ENCODE measurements at regions not wholly inside any gene's neighbourhood (a gene's known extent, or its start where the extent isn't known, plus 50 kb on each side); places are given as distances from the start of the nearest gene placed in this dataset.

DNA sequence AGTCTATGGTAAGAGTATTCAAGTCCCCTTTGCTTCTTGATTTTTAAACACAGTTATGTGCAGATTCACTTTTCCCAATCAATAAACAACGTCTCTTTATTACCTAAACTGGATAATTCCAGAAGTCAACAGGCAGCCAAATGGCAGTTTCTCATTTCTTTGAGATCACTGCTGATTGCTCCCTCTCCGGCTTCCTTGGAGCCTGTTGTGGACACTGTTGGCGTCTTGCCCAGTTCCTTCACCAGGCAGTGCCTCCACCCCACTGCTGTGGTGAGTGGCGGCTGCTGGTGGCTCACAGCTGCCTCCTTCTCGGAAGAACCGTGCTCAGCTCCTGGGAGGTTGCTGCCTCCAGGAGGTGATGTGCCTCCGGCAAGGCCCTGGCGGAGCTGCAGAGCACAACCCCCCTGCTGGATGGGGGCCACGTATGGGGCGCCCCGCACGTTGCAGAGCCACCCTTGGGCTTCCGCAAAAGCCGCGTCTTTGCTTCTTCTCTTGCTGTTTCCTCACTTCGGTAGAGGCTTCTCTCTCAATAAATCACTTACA, 105.1 kb upstream of the CNKSR3 start:
- no peaks in the 10 kb centered on the region for H3K4me1 Mint-ChIP-seq
- H3K9me3 Mint-ChIP-seq = no peaks in the 10 kb centered on the region
- no peak overlapping the region for H3K4me3 ChIP-seq (ENCODE audit: low read length)
- intact Hi-C loops (cut with micrococcal nuclease) = no loop called here
- H3K27ac ChIP-seq (ENCODE audit: low read length) = no peak overlapping the region
- no peak overlapping the region for H3K4me3 Mint-ChIP-seq
- TF ChIP-seq, protein P1, sequence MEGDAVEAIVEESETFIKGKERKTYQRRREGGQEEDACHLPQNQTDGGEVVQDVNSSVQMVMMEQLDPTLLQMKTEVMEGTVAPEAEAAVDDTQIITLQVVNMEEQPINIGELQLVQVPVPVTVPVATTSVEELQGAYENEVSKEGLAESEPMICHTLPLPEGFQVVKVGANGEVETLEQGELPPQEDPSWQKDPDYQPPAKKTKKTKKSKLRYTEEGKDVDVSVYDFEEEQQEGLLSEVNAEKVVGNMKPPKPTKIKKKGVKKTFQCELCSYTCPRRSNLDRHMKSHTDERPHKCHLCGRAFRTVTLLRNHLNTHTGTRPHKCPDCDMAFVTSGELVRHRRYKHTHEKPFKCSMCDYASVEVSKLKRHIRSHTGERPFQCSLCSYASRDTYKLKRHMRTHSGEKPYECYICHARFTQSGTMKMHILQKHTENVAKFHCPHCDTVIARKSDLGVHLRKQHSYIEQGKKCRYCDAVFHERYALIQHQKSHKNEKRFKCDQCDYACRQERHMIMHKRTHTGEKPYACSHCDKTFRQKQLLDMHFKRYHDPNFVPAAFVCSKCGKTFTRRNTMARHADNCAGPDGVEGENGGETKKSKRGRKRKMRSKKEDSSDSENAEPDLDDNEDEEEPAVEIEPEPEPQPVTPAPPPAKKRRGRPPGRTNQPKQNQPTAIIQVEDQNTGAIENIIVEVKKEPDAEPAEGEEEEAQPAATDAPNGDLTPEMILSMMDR (IDR thresholded peaks at IDR 0.05) = no peak
- no peaks in the 10 kb centered on the region for H3K27me3 ChIP-seq (ENCODE audit: control insufficient read depth, insufficient read depth, low read length)
- no peak overlapping the region for H3K27ac Mint-ChIP-seq
- H3K9me3 ChIP-seq (ENCODE audit: control insufficient read depth, insufficient read depth, low read length) = no peaks in the 10 kb centered on the region
- H3K36me3 ChIP-seq (ENCODE audit: control insufficient read depth, insufficient read depth, low read length) = no peaks in the 10 kb centered on the region
- H3K4me1 ChIP-seq (ENCODE audit: control insufficient read depth, insufficient read depth, low read length) = no peaks in the 10 kb centered on the region
- H3K27me3 Mint-ChIP-seq (ENCODE audit: low read depth in 2 of 2) = peaks cover 7 to 11% of the 10 kb centered on the region in 2 donors
- WGBS (ENCODE audit: insufficient coverage) = 90% methylated on average over 16 of the region's 16 CpGs
- no peak for ATAC-seq
- no peak for DNase-seq
- H3K36me3 Mint-ChIP-seq = no peaks in the 10 kb centered on the region

DNA sequence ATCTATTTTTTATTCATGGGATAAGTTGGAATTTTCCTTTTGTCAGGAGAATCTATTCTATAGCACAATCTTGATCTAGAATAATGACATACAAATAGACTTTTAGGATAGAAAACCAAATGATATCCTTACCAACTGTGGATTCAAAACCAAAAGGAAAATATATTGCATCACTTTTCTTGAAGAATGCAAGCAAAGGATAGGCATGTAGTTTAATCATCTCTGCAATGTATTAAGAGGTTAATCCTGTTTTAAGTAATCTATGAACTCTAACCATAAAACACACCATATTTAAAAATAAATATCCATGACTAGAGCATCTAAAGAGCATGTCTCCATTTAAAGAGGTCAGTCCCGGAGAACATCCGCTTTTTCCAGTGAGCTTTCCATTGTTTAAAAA, 106.7 kb upstream of the CNKSR3 start:
- H3K27me3 Mint-ChIP-seq (ENCODE audit: low read depth in 2 of 2) = peaks cover 7 to 11% of the 10 kb centered on the region in 2 donors
- TF ChIP-seq, protein P1 (IDR thresholded peaks at IDR 0.05) = no peak

DNA sequence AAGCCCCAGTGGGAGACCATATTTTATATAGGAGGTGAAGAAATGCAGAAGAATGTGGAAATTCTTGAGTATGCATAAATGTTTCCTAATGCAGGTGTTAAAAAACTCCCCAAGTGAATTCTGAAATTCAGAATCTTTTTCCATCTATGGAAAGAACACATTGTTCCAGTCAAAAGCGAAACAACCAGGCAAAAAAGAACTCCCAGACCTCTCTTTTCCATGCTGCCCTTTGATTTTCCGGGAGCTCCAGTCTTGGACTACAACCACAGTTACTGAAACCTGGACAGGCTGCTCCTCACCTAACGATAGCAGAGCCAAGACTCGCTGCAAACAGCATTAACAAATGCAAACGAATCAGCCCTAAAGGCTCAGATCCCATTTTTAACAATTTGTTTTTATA, 108.7 kb upstream of the CNKSR3 start:
- no peak for DNase-seq
- no peak overlapping the region for H3K27ac Mint-ChIP-seq
- TF ChIP-seq, protein P1 (IDR thresholded peaks at IDR 0.05) = no peak

More for the DNA sequence above, 106.7 kb upstream of the CNKSR3 start:
- Mint-ChIP-seq H3K4me3 (no peak overlapping the region), H3K4me1 (no peaks in the 10 kb centered on the region), H3K27ac (no peak overlapping the region), H3K36me3 (no peaks in the 10 kb centered on the region), H3K9me3 (no peaks in the 10 kb centered on the region)
- intact Hi-C loops (cut with micrococcal nuclease) = no loop called here
- no peaks in the 10 kb centered on the region for H3K4me1 ChIP-seq (ENCODE audit: control insufficient read depth, insufficient read depth, low read length)
- no peaks in the 10 kb centered on the region for H3K27me3 ChIP-seq (ENCODE audit: control insufficient read depth, insufficient read depth, low read length)
- no peak overlapping the region for H3K4me3 ChIP-seq (ENCODE audit: low read length)
- H3K27ac ChIP-seq (ENCODE audit: low read length) = no peak overlapping the region
- no peaks in the 10 kb centered on the region for H3K9me3 ChIP-seq (ENCODE audit: control insufficient read depth, insufficient read depth, low read length)
- no peaks in the 10 kb centered on the region for H3K36me3 ChIP-seq (ENCODE audit: control insufficient read depth, insufficient read depth, low read length)
- no peak for DNase-seq
- WGBS (ENCODE audit: insufficient coverage) = no CpG with 5 or more reads among the region's 2 CpGs
- no peak for ATAC-seq

DNA sequence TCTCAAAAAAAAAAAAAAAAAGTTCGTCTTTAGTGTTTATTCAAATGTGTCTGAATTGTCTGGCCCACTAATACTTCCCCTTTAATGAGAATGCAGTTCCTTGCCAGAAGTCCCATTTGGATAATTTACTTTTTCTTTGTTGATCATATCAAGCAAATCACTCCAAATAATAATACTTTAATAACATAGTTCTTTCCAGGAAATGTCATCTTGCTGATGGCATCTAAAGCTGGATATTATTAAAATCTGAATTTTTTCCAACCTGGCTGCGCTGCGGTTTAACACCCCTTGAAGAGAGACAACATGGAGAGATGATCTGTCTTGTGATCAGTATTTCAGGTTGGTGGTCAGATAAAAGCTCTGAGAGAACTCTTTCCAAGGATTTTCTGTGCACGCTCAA, 111.2 kb upstream of the CNKSR3 start:
- no peaks in the 10 kb centered on the region for H3K36me3 Mint-ChIP-seq
- Histone ChIP-seq H3K9me3 (ENCODE audit: control insufficient read depth, insufficient read depth, low read length) (no peaks in the 10 kb centered on the region), H3K36me3 (ENCODE audit: control insufficient read depth, insufficient read depth, low read length) (no peaks in the 10 kb centered on the region), H3K4me1 (ENCODE audit: control insufficient read depth, insufficient read depth, low read length) (no peaks in the 10 kb centered on the region), H3K27ac (ENCODE audit: low read length) (no peak overlapping the region), H3K27me3 (ENCODE audit: control insufficient read depth, insufficient read depth, low read length) (no peaks in the 10 kb centered on the region), H3K4me3 (ENCODE audit: low read length) (no peak overlapping the region)
- H3K4me1 Mint-ChIP-seq = no peaks in the 10 kb centered on the region
- ATAC-seq (no peak), DNase-seq (no peak)
- intact Hi-C loops (cut with micrococcal nuclease) = no loop called here
- TF ChIP-seq, protein P1 (IDR thresholded peaks at IDR 0.05) = no peak
- no peak overlapping the region for H3K27ac Mint-ChIP-seq
- no peak overlapping the region for H3K4me3 Mint-ChIP-seq
- peaks cover 7 to 11% of the 10 kb centered on the region in 2 donors for H3K27me3 Mint-ChIP-seq (ENCODE audit: low read depth in 2 of 2)
- WGBS (ENCODE audit: insufficient coverage) = 91% methylated on average over 3 of the region's 4 CpGs
- H3K9me3 Mint-ChIP-seq = no peaks in the 10 kb centered on the region

More for the DNA sequence above, 108.7 kb upstream of the CNKSR3 start:
- Histone ChIP-seq H3K27ac (ENCODE audit: low read length) (no peak overlapping the region), H3K4me3 (ENCODE audit: low read length) (no peak overlapping the region), H3K27me3 (ENCODE audit: control insufficient read depth, insufficient read depth, low read length) (no peaks in the 10 kb centered on the region), H3K9me3 (ENCODE audit: control insufficient read depth, insufficient read depth, low read length) (no peaks in the 10 kb centered on the region), H3K4me1 (ENCODE audit: control insufficient read depth, insufficient read depth, low read length) (no peaks in the 10 kb centered on the region), H3K36me3 (ENCODE audit: control insufficient read depth, insufficient read depth, low read length) (no peaks in the 10 kb centered on the region)
- Mint-ChIP-seq H3K4me1 (no peaks in the 10 kb centered on the region), H3K27me3 (ENCODE audit: low read depth in 2 of 2) (peaks cover 7 to 11% of the 10 kb centered on the region in 2 donors), H3K36me3 (no peaks in the 10 kb centered on the region), H3K4me3 (no peak overlapping the region), H3K9me3 (no peaks in the 10 kb centered on the region)
- 91% methylated on average over 5 of the region's 5 CpGs for WGBS (ENCODE audit: insufficient coverage)
- intact Hi-C loops (cut with micrococcal nuclease) = no loop called here
- no peak for ATAC-seq

Measured in natural killer cell (primary cell).